ENCODE measurements at regions not wholly inside any gene's neighbourhood (a gene's known extent, or its start where the extent isn't known, plus 50 kb on each side); places are given as distances from the start of the nearest gene placed in this dataset.

DNA sequence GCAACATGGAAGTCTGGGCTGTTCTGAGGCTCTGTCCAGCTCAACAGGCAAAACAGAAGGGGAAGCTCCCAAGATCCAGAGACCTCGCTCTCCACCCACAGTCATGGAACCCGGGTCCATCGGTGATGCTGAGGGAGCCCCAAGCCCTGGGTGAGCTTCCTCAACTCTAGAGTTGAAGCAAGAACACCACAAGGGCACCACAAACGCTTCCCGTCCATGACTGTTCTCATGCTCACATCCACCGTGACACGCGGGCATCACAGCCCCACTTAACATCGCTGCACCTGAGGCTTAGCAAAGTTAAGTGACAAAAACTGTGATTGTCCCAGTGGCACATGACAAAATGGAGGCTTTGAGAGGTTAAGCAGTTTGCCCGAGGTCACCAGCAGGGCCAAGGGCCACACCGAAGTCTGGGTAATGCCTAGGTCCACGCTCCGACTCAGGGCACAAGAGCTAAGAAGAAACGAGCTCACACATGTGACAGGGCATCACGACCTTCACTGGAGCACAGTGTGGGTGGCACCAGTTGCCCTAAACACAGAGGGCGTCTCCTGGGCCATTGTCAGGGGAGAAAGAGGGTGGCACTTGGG lies 110.6 kb downstream of the OAT start:
- Histone ChIP-seq H3K27ac (ENCODE audit: extremely low read depth, low read depth, low read length) (no peak overlapping the region), H3K4me3 (ENCODE audit: low read depth, low read length) (no peak overlapping the region), H3K36me3 (ENCODE audit: control insufficient read depth in 2 of 2, insufficient read depth in 1 of 2, low read length in 2 of 2) (no peaks in the 10 kb centered on the region), H3K4me1 (ENCODE audit: control insufficient read depth, insufficient read depth, low read length) (no peaks in the 10 kb centered on the region; the same call in 1 of the 2 replicates), H3K9me3 (ENCODE audit: control insufficient read depth, insufficient read depth, low read depth, low read length) (no peaks in the 10 kb centered on the region)
- no peak for TF ChIP-seq ZNF529 (tag by site-specific recombination; IDR thresholded peaks at IDR 0.05; ENCODE audit: insufficient replicate concordance)
- no peak for TF ChIP-seq ZNF37A (tag by site-specific recombination; IDR thresholded peaks at IDR 0.05)
- TF ChIP-seq ZNF571 (tag by site-specific recombination; IDR thresholded peaks at IDR 0.05), result no peak
- POLR2A ChIA-PET, result no interaction called here
- CTCF ChIA-PET, result interaction anchor here (0.6 kb wide), 1 partner anchor 1306 kb away, joined by 3 read pairs; no protein-coding TSS in a partner anchor

DNA sequence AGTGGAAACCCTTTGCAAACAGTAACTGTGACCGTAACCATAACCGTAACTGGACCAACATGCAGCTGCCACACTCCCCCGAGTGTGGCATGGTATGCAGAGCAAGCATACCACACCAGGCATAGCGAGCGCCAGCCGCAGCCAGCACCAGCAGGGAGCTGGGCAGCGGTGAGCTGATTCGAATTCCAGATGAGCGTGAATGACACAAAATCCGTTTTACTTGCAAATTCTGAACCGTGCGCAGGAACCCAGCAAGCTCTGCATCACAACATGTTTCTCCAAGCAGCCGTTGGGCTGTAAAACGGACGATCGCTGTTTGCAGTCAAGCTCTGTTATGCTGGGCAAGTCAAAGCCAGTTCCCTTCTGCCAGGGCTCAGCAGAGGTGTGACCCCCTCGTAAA lies 111.1 kb downstream of the OAT start:
- no peak overlapping the region for H3K27ac ChIP-seq (ENCODE audit: extremely low read depth, low read depth, low read length)
- POLR2A ChIA-PET, result no interaction called here
- H3K4me1 ChIP-seq (ENCODE audit: control insufficient read depth, insufficient read depth, low read length), result no peaks in the 10 kb centered on the region; the same call in 1 of the 2 replicates
- no peak overlapping the region for H3K4me3 ChIP-seq (ENCODE audit: low read depth, low read length)
- no peaks in the 10 kb centered on the region for H3K36me3 ChIP-seq (ENCODE audit: control insufficient read depth in 2 of 2, insufficient read depth in 1 of 2, low read length in 2 of 2)
- TF ChIP-seq ZIC2 (tag by site-specific recombination; IDR thresholded peaks at IDR 0.05) (no peak), ZNF155 (tag by site-specific recombination; IDR thresholded peaks at IDR 0.05) (no peak), ZNF404 (tag by site-specific recombination; IDR thresholded peaks at IDR 0.05) (no peak), RBAK (tag by site-specific recombination; IDR thresholded peaks at IDR 0.05) (no peak), MEIS1 (CRISPR knock-in tag; IDR thresholded peaks at IDR 0.05; ENCODE audit: borderline replicate concordance) (no peak), IKZF3 (tag by site-specific recombination; IDR thresholded peaks at IDR 0.05) (no peak), ZNF2 (tag by site-specific recombination; IDR thresholded peaks at IDR 0.05) (no peak)
- TF ChIP-seq, protein P1, sequence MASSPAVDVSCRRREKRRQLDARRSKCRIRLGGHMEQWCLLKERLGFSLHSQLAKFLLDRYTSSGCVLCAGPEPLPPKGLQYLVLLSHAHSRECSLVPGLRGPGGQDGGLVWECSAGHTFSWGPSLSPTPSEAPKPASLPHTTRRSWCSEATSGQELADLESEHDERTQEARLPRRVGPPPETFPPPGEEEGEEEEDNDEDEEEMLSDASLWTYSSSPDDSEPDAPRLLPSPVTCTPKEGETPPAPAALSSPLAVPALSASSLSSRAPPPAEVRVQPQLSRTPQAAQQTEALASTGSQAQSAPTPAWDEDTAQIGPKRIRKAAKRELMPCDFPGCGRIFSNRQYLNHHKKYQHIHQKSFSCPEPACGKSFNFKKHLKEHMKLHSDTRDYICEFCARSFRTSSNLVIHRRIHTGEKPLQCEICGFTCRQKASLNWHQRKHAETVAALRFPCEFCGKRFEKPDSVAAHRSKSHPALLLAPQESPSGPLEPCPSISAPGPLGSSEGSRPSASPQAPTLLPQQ (tag by site-specific recombination; IDR thresholded peaks at IDR 0.05), result no peak
- TF ChIP-seq, protein P2, sequence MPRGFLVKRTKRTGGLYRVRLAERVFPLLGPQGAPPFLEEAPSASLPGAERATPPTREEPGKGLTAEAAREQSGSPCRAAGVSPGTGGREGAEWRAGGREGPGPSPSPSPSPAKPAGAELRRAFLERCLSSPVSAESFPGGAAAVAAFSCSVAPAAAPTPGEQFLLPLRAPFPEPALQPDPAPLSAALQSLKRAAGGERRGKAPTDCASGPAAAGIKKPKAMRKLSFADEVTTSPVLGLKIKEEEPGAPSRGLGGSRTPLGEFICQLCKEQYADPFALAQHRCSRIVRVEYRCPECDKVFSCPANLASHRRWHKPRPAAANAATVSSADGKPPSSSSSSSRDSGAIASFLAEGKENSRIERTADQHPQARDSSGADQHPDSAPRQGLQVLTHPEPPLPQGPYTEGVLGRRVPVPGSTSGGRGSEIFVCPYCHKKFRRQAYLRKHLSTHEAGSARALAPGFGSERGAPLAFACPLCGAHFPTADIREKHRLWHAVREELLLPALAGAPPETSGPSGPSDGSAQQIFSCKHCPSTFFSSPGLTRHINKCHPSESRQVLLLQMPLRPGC (tag by site-specific recombination; IDR thresholded peaks at IDR 0.05), result no peak
- no peaks in the 10 kb centered on the region for H3K9me3 ChIP-seq (ENCODE audit: control insufficient read depth, insufficient read depth, low read depth, low read length)
- CTCF ChIA-PET, result no interaction called here

DNA sequence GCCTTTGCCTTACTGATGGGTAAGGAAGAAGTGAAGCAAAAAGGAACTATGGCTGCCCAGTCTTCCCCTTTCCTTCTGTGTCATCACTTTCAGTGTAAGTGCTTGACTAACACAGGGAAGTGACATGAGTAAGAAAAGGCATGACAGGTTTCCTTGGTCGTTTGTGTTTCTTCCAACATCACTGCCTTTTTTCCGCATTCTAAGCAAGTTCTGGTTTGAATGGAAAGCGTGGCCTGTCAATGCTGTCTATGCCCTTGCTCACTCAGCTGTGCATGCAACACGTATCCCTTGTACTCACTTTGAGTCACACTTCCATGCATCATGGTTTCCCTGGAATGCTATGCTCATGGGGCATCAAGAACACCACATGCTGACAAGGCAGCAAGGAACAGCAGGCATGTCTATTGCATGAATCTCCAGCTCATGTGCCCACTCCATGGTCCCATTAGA lies 111.8 kb downstream of the OAT start:
- H3K4me3 ChIP-seq (ENCODE audit: low read depth, low read length), result no peak overlapping the region
- H3K9me3 ChIP-seq (ENCODE audit: control insufficient read depth, insufficient read depth, low read depth, low read length), result no peaks in the 10 kb centered on the region
- H3K27ac ChIP-seq (ENCODE audit: extremely low read depth, low read depth, low read length), result no peak overlapping the region
- no peaks in the 10 kb centered on the region for H3K36me3 ChIP-seq (ENCODE audit: control insufficient read depth in 2 of 2, insufficient read depth in 1 of 2, low read length in 2 of 2)
- H3K4me1 ChIP-seq (ENCODE audit: control insufficient read depth, insufficient read depth, low read length), result no peaks in the 10 kb centered on the region; the same call in 1 of the 2 replicates
- TF ChIP-seq ZNF623 (tag by site-specific recombination; IDR thresholded peaks at IDR 0.05) (no peak), SCRT2 (tag by site-specific recombination; IDR thresholded peaks at IDR 0.05) (peak; percentile 73), SCRT1 (tag by site-specific recombination; IDR thresholded peaks at IDR 0.05; ENCODE audit: borderline replicate concordance) (peak; percentile 46; the same call in 1 of the 2 replicates)
- POLR2A ChIA-PET, result no interaction called here
- CTCF ChIA-PET, result no interaction called here

DNA sequence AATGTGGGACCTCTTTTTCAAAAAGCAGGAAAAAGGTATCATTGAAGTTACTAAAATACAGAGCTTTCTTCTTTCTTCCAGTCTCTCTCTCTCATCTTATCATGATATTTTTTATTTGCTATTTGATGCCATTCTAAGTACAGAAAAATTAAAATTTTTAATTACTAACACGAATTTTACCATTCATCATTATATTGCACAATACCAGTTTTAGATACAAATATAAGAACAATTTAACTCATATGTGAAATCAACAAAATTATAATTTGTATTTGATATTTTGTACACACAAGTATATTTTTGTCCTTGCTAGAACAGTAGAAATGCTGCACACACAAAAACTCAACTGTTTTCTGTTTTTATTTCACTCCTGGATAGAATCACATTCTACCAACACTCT lies 112.2 kb downstream of the OAT start:
- no peaks in the 10 kb centered on the region for H3K36me3 ChIP-seq (ENCODE audit: control insufficient read depth in 2 of 2, insufficient read depth in 1 of 2, low read length in 2 of 2)
- no peaks in the 10 kb centered on the region for H3K9me3 ChIP-seq (ENCODE audit: control insufficient read depth, insufficient read depth, low read depth, low read length)
- ChIA-PET POLR2A (no interaction called here), CTCF (no interaction called here)
- TF ChIP-seq WT1 (tag by site-specific recombination; IDR thresholded peaks at IDR 0.05) (no peak), ZNF37A (tag by site-specific recombination; IDR thresholded peaks at IDR 0.05) (no peak)
- H3K4me3 ChIP-seq (ENCODE audit: low read depth, low read length), result no peak overlapping the region
- H3K4me1 ChIP-seq (ENCODE audit: control insufficient read depth, insufficient read depth, low read length), result no peaks in the 10 kb centered on the region; the same call in 1 of the 2 replicates
- no peak overlapping the region for H3K27ac ChIP-seq (ENCODE audit: extremely low read depth, low read depth, low read length)

Data from HEK293 (cell line).